Hepatocyte (in vitro differentiated cells): ENCODE measurements at regions not wholly inside any gene's neighbourhood (a gene's known extent, or its start where the extent isn't known, plus 50 kb on each side); places are given as distances from the start of the nearest gene placed in this dataset.

ENCODE experiments used
- DNase-seq: peaks from one replicate; pipeline ENCODE4 v3.0.0-alpha.2; 2016; ENCODE audit warnings: low spot score
- H2AFZ ChIP-seq: fragments of 200-600 bp; sonication (generic); 2 replicates; pipeline ENCODE4 v1.6.0; 2016; ENCODE audit warnings: antibody characterized with exemption, mild to moderate bottlenecking
- H3K27ac ChIP-seq: fragments of 200-600 bp; sonication (generic); 2 replicates; pipeline ENCODE4 v1.5.1; 2016; ENCODE audit warnings: mild to moderate bottlenecking
- H3K27me3 ChIP-seq: fragments of 200-600 bp; sonication (generic); 2 replicates; pipeline ENCODE4 v1.6.1; 2016
- H3K36me3 ChIP-seq: fragments of 200-600 bp; sonication (generic); replicated peaks from 2 replicates; pipeline ENCODE4 v1.5.1; 2016; ENCODE audit warnings: low read depth; ENCODE audit not compliant: insufficient read depth
- H3K4me1 ChIP-seq: fragments of 200-600 bp; sonication (generic); 2 replicates; pipeline ENCODE4 v1.5.1; 2016; ENCODE audit warnings: mild to moderate bottlenecking, moderate library complexity; ENCODE audit not compliant: insufficient read depth
- H3K4me2 ChIP-seq: fragments of 200-600 bp; sonication (generic); 2 replicates; pipeline ENCODE4 v1.6.0; 2016
- H3K4me3 ChIP-seq: fragments of 200-600 bp; sonication (generic); 2 replicates; pipeline ENCODE4 v1.5.1; 2016; ENCODE audit warnings: mild to moderate bottlenecking
- H3K79me2 ChIP-seq: fragments of 200-600 bp; sonication (generic); 2 replicates; pipeline ENCODE4 v1.6.0; 2017; ENCODE audit warnings: mild to moderate bottlenecking
- H3K9me2 ChIP-seq: fragments of 200-600 bp; sonication (generic); replicated peaks from 2 replicates; pipeline ENCODE4 v1.6.0; 2017; ENCODE audit warnings: mild to moderate bottlenecking; ENCODE audit not compliant: insufficient read depth
- H3K9me3 ChIP-seq: fragments of 200-600 bp; sonication (generic); 2 replicates; pipeline ENCODE4 v1.5.1; 2016; ENCODE audit warnings: low read depth, mild to moderate bottlenecking
- H4K20me1 ChIP-seq: fragments of 200-600 bp; sonication (generic); 2 replicates; pipeline ENCODE4 v1.6.0; 2016; ENCODE audit warnings: mild to moderate bottlenecking; ENCODE audit not compliant: insufficient read depth, poor library complexity, severe bottlenecking
- CTCF ChIP-seq: fragments of 200-600 bp; sonication (generic); IDR thresholded peaks from 2 replicates; pipeline ENCODE4 v1.5.1; 2016; ENCODE audit warnings: antibody characterized with exemption, mild to moderate bottlenecking; ENCODE audit not compliant: poor library complexity
- EZH2 ChIP-seq: fragments of 200-600 bp; sonication (generic); IDR thresholded peaks from 2 replicates; pipeline ENCODE4 v1.6.1; 2016; ENCODE audit warnings: antibody characterized with exemption, mild to moderate bottlenecking, borderline replicate concordance
- EZH2phosphoT487 ChIP-seq: fragments of 200-600 bp; sonication (generic); IDR thresholded peaks from one replicate; pipeline ENCODE4 v1.6.1; 2018; ENCODE audit warnings: antibody characterized with exemption, mild to moderate bottlenecking, low read depth, moderate library complexity; ENCODE audit not compliant: unreplicated experiment, severe bottlenecking
- WGBS: methylation state at CpG from one replicate; pipeline ENCODE4 v1.1.6; 2016; ENCODE audit warnings: low lambda C conversion rate; ENCODE audit errors: missing lambda C conversion rate; 5-methylcytosine and 5-hydroxymethylcytosine counted together

GRCh38 chr3:88369767-88370166, 220.0 kb downstream of the C3orf38 start:
- no peak overlapping the region for H3K4me3 ChIP-seq
- H2AFZ ChIP-seq: no peak overlapping the region
- no peaks in the 10 kb centered on the region for H3K4me1 ChIP-seq
- H4K20me1 ChIP-seq: no peaks in the 10 kb centered on the region
- no peaks in the 10 kb centered on the region for H3K79me2 ChIP-seq
- H3K4me2 ChIP-seq: no peak overlapping the region
- WGBS: 98% methylated on average over 2 of the region's 2 CpGs
- H3K9me2 ChIP-seq: no peaks in the 10 kb centered on the region
- H3K36me3 ChIP-seq: no peaks in the 10 kb centered on the region
- TF ChIP-seq EZH2phosphoT487 (no peak), CTCF (no peak), EZH2 (no peak)
- no peaks in the 10 kb centered on the region for H3K27me3 ChIP-seq
- peaks cover 8% of the 10 kb centered on the region for H3K9me3 ChIP-seq
- H3K27ac ChIP-seq: no peak overlapping the region
- no peak for DNase-seq

- Histone ChIP-seq H3K4me3 (no peak overlapping the region), H3K27me3 (no peaks in the 10 kb centered on the region), H3K27ac (no peak overlapping the region), H3K79me2 (no peaks in the 10 kb centered on the region), H4K20me1 (no peaks in the 10 kb centered on the region), H3K9me3 (no peaks in the 10 kb centered on the region), H3K4me2 (no peak overlapping the region), H3K9me2 (no peaks in the 10 kb centered on the region), H2AFZ (no peak overlapping the region), H3K4me1 (no peaks in the 10 kb centered on the region), H3K36me3 (no peaks in the 10 kb centered on the region)
- DNase-seq: no peak
- no peak for TF ChIP-seq EZH2
- TF ChIP-seq CTCF: no peak
- TF ChIP-seq EZH2phosphoT487: no peak
- 75% methylated on average over 5 of the region's 5 CpGs for WGBS
These were observed 235.3 kb downstream of the C3orf38 start for GRCh38 chr3:88385090-88385489.

- no peaks in the 10 kb centered on the region for H3K9me2 ChIP-seq
- no peaks in the 10 kb centered on the region for H3K79me2 ChIP-seq
- no peaks in the 10 kb centered on the region for H3K36me3 ChIP-seq
- no peak overlapping the region for H2AFZ ChIP-seq
- H4K20me1 ChIP-seq: no peaks in the 10 kb centered on the region
- DNase-seq: no peak
- H3K27ac ChIP-seq: no peak overlapping the region
- no peaks in the 10 kb centered on the region for H3K27me3 ChIP-seq
- no peaks in the 10 kb centered on the region for H3K9me3 ChIP-seq
- H3K4me2 ChIP-seq: no peak overlapping the region
- no peaks in the 10 kb centered on the region for H3K4me1 ChIP-seq
- no peak overlapping the region for H3K4me3 ChIP-seq
- no peak for TF ChIP-seq EZH2
- no peak for TF ChIP-seq EZH2phosphoT487
- no peak for TF ChIP-seq CTCF
These were observed 248.8 kb downstream of the C3orf38 start for GRCh38 chr3:88398581-88398980.

GRCh38 chr3:88403319-88403718, 253.6 kb downstream of the C3orf38 start:
- TF ChIP-seq EZH2 (no peak), CTCF (no peak), EZH2phosphoT487 (no peak)
- no peak overlapping the region for H3K4me3 ChIP-seq
- H4K20me1 ChIP-seq: no peaks in the 10 kb centered on the region
- H3K79me2 ChIP-seq: no peaks in the 10 kb centered on the region
- H3K36me3 ChIP-seq: no peaks in the 10 kb centered on the region
- H3K27me3 ChIP-seq: no peaks in the 10 kb centered on the region
- no peaks in the 10 kb centered on the region for H3K9me3 ChIP-seq
- no peak for DNase-seq
- no peaks in the 10 kb centered on the region for H3K9me2 ChIP-seq
- no peak overlapping the region for H3K27ac ChIP-seq
- H3K4me2 ChIP-seq: no peak overlapping the region
- no peak overlapping the region for H2AFZ ChIP-seq
- no peaks in the 10 kb centered on the region for H3K4me1 ChIP-seq
